ENCODE measurements at regions not wholly inside any gene's neighbourhood (a gene's known extent, or its start where the extent isn't known, plus 50 kb on each side); places are given as distances from the start of the nearest gene placed in this dataset.

DNA sequence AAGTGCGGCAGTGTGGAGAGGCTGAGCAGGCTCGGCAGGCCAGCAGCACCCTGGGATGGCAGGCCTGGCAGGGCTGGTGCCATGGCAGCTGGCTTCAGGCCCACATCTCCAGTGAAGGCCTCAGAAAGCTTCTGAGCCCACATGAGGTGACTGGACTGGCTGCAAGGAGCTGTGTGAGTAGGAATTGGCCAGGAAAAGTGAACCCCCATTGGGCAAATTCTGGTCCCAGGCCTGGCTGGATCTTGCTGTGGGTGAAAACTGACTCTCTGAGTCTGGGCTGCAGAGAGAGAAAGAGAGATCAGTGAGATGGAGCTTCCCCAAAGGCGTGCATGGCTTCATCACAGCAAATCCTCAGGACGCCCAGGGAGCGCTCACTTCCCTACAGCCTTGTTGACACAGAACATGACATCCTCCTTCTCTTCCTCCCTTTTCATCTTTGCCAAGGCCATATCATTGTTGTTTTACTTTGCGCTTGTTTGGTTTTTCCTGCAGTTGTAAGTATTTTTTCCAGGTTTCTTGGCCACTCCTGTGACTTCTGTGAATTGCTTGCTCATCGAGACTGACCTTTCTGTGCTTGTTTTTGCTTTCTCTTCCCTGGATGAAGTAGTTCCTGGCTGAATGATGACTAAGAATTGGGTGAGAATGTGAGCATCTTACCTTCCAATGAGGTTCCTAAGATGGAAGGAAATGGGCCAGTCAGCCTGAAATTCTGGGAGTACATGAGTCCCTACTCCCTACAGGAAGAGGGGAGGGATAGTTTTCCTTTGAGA is 299.1 kb downstream of the TLE3 start:
- DNase-seq: no peak

DNA sequence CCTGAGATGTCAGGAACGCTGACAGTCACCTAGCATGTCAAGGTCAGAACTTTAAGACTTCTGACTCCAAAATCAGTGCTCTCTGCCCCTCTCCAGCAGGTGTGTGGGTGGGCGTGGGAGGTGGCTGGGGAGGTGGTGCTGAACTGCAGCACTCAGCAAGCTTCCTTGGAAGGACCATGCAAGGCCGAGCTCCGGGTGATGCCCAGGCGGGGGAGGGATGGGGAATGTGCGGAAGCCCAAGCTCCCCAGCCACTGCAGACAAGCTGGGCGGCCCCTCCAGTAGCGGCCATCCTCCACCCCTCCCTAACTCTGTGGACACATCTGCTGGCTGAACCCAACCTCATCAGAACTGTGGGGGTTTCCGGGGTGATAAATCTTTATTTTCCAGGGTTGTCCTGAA is 296.6 kb downstream of the TLE3 start:
- DNase-seq: no peak

DNA sequence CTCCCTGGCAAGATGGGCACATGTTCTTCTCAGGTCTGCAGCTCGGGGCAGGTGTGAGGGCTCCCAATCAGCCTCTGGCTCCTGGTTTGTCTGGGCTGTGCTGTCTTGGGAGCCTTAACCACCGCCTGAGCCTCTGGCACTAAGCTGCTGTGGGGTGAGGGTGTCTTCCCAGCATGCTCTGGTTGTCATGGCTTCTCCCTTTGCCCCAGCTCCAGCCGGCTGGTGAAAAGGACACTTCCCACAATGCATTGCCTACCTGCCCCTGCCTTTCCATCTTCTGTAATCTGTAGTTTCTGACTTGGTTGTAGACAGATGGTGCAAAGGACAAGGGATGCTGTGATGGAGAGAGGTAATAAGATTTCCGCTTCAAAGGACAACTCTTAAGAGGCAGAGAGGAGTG is 295.3 kb downstream of the TLE3 start:
- DNase-seq: no peak

DNA sequence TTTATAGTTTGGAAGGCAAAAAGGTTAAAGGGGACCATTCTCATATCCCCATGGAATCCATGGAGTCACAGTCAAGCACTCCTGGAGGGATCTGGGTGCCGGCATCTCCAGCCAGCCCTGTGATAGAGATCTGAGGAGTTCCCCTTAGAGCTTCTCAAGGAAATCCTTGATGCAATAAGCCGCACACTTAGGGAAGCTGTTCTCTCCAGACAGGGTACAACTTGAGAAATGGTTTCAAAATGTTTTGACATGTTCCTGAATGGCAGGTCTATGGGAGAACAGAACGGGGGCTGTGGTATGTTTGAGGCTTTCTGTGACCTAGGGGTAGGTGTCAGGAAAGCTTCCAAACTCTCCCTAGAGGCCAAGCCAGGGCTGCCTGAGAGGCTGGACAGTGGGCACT is 292.9 kb downstream of the TLE3 start:
- no peak for DNase-seq

DNA sequence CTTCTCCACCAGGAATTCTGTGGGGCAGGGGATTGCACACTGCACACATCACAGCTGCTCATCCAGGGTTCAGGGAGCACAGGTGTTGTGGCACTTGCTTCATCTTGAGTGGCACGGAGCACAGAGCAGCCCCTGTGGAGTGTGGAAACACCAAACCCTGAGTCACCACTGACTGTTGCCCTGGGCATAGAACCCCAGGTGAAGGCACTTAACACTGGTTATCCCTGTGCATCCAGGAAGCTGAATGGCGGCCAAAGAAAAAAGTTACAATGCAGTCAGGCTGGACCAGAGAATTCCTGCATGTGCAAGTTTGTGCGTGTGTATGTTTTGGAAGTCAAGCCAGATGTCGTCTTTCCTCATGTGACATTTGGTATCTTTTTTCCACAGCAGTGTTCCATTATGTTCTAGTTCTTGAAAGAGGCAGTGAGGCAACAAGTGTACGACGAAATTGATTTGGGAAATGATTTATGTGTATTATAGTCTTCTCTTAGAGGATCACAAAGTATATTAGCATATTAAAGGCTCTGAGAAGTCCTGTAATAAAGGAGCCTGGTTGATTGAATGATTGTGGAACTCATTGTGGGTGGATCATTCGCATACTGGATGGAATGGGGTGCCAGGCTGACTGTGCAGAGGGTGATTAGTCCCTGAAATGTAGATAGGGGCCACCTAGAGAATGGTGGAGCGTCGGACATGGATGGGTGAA is 292.3 kb downstream of the TLE3 start:
- no peak for DNase-seq

DNA sequence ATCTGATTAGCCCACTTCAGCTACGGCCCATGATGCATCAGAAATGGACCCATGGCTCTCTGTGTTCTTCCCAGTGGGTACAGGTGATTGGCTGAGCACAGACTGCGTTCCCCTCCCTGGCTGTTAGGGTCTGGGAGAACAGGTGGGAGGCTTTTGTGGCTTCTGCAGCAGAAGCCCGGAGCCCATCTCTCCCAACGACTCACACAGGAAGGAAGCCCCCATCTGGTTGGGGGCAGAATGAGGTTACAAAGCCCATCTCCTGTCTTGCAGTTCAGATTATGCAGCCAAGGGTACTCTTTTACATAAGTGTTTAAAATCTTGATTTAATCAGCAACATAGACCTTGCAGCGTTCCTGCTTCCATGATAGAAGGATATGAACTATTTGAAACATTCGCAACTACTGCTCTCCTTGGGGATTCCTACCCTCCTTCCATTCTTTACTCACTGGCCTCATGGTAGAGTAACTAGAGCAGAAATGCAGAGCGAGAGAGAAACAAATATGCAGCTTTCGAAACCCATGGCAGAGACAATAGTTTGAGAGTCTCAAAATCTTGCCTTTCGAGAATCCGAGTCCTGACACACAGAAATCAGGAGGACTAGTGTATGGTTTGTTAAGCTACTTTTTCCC is 291.3 kb downstream of the TLE3 start:
- DNase-seq: no peak

DNA sequence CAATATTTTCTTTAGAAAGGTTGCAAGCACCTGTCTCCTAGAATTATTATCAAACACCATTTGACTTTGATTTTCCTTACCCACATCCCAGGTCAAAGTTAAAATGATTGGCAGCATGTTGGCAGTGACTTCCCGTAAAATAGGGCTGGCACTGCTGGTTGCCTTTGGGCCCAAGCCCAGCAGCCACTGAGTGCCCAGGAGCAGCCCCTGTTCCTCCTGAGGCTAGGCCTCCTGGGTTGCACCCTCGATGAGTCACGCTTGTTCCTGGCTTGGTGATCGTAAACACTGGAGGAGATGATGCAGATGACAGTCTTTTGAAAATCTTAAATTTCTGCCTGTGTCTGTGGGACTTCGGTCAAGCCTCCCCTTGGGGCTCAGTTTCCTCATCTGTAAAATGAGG is 290.0 kb downstream of the TLE3 start:
- no peak for DNase-seq

DNA sequence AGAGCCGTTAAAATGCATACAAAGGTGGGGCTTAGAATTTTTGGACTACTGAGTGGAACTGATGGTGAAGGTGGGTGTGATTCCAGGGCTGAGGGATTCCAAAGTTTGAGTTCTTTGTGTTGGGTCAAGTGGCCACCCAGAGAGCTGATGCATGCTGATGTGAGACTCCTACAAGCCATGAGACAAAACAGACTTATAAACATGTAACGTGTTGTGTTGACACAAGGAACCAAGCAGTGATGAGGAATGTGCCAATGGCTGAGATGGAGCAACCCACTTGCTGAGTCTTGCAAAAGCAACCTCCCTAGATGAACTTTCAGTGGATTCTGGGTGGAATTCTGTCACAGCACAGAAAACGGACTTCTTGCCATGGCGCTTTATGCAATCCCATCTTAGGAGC is 289.0 kb downstream of the TLE3 start:
- no peak for DNase-seq

DNA sequence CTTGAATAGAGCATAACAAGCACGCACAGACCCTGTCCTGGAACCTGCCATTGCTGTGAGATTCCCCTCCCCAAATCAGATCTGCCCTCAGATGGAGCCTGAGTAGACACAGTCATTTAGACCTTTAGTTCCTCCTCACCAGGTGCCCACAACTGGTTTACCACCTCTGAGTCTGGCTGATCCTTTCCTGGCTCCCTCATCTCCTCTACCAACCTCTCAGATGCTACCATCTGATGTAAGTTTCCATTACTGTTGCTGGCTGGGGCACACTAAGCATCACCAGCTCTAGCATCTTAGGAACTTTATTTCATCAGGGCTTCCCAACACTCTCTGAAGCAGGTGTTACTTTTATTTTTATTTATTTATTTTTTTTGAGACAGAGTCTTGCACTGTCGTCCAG is 288.3 kb downstream of the TLE3 start:
- DNase-seq: no peak

DNA sequence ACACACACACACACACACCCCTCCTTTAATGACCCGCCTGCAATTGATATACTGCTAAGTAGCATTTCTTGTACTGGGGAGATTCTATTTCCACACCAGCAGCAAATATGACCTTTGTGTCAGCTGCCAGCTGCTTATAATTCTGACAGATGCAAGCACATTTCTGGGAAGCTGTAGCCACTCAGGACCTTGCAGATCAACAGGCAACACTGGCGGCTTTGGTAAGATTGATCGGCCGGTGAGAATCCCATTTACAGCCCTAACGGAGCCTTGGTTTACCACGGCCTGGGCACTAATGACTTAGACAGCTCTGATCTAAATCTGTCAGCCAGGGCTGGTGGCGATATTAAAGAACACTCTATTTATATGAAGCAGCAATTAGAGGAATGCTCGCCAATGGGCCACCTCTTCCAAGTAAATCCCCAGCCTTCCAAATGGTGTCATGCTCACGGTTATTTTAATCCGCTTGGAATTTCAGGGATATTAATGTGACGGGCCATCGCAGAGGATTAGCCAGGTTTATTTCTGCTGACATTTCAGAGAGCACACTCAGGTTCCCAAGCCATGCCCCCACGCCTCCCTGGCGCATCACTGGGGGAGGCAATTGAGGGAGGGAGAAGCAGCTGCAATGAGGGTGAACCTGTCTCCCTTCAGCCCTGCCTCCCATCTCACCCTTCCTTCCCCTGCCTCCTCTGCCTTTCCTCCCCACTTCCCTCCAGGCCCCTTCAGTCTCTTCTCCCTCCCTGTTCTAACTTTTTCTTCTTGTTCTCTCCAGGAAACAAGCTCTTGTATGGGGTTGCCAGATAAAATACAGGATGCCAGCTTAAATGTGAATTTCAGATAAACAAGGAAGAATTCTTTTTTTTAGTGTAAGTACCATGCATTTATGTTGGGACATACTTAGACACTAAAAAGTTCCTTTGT is 287.0 kb downstream of the TLE3 start:
- DNase-seq: peak; percentile 0

DNA sequence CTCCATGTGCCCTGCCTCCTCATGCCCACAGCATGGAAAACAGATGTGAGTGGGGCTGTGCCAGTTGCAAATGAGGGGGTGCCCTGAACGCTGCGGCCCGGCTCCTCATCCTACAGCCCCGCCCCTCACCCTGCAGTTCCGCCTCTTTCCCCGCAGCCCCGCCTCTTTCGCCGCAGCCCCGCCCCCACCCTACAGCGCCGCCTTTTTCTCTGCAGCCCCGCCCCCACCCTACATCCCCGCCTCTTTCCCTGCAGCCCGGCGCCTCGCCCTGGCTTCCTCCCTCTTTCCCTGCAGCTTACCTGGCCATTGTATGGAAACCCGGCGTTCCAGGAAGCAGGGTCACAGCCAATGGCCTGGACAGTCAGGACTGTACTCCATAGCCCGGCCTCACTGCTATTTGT is 284.9 kb downstream of the TLE3 start:
- DNase-seq: no peak

DNA sequence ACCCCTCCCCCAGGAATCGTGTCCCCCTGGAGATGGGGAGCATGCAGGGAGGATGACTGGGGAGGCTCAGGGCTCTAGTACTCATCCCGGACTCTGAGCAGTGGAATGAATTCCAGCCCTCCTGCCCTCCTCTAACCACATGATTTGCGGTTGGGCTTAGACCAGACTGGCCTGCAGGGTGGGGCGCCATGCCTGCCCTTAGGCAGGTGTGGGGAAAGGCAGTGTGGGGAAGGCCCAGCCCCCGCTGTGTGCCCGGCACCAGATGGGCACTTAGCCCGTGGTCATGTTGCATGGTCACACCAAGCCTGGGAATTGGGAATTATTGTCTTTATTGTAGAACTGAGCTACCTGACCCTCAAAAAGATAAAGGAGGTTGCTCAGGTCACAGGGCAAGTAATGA is 283.8 kb downstream of the TLE3 start:
- no peak for DNase-seq

DNA sequence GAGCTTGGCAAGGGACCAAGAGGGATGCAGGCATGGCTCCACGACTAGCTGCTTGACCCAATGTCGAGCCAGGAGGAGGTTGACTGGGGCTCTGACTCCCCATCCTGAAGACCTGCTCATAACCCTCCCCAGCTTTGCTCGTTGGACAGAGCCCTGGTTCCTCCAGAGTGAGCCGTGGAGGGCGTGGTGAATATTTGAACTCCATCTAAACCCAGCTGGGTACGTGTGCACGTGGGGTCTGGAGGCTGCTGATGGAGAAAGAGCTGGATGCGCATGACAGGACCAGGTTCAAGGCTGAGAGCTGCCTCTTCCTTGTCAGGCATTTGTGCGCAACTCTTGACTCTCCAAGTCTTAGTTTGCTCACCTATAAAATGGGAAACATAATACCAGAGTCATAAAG is 282.8 kb downstream of the TLE3 start:
- DNase-seq: no peak

DNA sequence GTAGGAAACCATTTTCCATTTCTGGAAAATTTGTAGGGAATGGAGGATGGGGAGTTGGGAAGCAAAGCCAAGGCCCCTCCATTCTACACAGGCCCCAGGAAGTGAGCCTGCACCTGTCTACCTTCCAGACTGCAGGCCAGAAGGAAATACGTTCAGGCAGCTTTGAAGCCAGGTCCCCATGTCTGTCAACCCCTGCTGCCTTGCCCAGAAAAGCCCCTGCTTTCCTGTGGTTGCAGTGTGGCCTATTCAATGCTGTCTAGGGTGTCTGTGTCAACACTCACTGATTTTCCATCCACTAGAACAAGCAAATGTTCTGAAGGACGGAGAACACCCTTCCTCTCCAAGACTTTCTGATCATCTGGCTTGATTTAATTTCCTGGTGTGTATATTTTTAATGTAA is 281.9 kb downstream of the TLE3 start:
- no peak for DNase-seq

DNA sequence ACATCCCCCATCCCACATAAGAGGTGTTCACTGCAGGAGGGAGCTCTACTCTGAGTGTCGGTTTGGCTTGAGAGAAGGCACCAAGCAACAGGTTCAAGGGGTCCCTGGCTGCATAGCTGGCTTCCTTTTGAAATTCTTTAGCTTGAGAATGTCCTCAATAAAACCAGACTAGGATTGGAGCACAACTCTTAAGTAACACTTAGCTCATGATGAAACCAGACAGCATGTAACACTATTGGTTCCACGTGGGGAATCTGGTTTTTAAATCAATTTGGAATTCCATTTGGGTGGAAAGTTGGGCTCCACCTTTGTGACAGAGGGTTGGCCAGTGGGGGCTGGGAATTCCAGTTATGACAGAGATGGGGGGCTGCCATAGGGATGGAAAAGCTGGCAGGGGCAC is 281.2 kb downstream of the TLE3 start:
- no peak for DNase-seq

DNA sequence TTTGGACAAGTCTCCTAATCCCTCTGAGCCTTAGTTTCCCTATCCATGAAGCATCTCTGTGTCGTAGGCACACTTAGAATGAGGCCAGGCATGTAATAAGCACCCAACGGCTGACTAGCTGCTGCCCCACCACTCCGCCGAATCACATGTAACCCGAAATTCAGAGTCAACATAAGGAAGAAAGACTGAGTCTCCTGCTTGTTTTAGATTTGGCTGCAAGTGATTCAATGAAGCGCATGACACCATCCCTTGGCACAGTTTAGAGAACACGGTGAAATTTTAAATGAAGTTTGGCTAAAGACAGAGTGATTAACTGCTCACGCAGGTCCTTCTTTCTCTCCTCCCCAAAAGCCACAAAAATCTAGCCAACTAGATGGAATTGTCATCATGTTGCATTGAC is 279.2 kb downstream of the TLE3 start:
- no peak for DNase-seq

DNA sequence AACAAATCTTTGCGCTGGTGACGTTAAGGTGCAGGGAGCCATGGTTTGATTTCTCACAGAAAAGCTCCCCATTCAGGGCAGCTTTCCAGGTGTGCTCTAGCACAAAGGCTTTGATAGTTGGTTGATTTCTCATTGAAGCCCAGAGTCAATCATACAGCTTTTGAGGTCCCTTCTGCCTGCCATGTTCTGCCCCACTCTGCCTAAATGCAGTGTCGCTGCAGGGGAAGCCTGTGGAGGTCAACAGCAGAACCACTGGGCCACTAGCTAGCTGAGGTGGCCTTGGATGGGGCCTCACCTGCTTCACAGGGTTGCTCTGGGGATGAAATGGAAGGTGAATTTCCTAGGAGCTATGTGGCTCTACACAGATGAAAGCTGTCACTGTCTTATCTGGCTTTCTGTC is 278.3 kb downstream of the TLE3 start:
- no peak for DNase-seq

DNA sequence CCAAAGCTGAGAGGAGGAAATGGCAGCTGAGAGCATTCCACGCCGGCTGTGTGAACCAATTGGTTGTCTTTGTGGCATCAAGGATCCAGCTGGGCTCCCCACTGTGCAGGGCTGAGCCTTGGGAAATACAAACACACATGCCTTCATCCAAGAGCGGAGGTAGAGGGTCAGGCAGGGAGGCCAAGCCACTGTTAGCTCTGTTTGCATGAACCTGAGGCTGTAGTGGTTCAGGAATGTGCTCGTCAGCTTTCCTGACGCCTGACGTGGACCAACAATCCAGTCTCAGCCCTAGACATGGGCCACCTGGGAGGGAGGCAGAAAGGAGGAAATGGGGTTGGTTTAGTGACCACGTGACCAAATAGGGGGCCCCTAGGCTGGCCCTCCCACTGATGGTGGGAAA is 276.9 kb downstream of the TLE3 start:
- DNase-seq: no peak

DNA sequence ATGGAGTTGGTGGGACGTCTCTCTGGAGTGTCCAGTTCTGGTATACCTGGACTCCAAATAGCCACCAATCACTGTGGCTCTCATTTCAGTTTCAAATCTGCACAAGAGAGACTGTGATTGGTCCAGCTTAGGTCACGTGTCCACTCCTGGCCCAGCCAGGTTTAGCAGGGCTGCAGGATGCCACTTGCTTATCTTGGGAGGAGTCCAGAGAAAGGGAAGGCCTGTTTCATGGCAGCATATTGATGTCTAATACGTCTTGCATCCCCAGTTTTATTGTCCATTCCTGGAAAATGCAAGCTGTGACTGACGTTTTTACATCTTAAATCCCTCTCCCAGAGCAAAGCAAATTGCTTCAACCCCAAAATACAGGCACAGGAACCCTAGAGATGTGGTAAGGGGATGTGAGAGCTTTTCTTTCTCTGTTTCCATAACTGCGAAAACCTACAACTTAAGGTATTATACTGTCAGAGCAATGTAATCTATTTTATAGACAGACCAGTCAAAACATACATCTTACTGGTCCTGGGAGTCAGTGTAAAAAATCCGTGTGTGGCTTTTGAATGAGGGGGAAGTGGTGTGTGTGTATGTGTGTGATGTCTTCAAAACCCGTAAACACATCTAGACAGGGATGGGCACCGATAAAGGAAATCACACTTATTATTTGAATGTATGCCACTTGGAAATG is 274.4 kb downstream of the TLE3 start:
- no peak for DNase-seq

DNA sequence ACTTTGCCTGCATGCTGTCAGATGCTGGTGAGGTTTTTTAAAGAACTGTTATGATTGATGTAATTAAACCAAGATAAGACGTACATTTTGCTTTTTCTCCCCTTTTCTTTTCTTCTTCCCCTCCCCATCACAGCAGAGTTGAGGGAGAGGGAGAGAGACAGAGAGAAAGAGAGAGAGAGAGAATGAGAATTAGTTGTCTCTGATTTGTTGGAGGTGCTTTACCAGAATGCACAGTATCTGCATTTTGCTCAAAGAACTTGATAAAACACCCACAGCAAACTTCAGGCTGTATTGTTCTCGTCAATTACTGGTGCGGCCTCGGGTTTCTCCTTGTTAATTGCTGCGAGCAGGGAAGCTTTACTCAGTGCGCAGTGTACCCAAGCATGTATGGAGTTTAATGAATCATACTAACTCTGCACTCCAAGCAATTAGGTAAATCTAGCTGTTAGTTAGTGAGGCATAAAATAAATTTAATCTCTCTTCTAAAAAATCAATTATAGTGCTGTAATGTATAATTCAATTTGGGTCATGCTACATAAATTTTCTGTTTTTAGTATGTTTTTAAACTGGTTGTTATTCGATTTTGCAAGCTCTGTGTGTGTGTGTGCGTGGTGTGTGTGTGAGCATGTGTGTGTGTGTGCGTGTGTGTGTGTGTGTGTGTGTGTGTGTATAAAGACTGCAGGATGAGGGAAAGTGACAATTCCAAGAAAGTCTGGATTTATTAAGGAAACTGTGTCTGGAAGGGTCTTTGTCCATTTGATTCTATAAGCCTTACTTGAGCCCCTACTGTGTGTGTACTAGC is 273.4 kb downstream of the TLE3 start:
- no peak for DNase-seq

DNA sequence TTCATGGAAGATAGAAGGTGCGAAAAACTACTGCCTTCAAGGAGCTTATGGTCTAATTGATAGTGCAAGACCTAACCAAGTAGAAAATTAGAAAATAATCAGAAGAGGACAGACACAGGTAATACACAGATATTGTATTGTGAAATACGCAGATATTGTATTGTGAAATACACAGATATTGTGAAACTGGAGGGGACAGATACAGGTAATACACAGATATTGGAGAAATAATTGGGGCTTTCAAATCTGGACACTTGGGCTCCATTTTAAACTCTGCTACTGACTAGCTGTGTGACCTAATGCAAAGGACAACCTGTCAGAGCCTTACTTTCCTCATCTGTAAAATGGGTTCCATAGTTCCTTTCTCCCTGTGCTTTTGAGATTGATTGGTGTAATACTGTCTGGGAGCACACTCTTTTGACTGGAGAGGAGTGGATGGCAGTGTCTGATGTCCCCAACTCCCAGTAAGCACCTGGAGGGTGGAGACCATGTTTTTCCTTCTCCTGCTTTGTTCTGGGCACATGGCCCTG is 272.8 kb downstream of the TLE3 start:
- DNase-seq: no peak
